ENCODE measurements at regions not wholly inside any gene's neighbourhood (a gene's known extent, or its start where the extent isn't known, plus 50 kb on each side); places are given as distances from the start of the nearest gene placed in this dataset.

DNA sequence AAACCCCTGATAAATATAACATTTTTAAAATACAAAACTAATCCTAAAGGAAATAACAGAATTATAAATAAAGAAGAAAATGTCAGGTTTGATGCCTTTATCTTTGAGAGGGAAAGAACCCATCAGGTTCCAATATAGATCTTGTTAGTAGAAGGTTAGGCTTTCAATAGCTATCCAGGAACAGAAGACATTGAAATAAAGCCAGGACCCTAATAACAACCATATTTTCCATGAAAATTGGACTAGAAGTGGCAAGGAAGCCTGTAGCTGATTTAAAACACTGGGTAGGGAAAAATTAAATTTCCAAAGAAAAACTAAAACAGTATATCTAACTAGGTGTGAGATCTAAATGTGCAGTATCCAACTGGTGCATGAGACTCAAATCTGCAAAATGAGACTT lies 185.2 kb upstream of the STXBP5 start:
- Histone ChIP-seq H3K9me3 (ENCODE audit: low read length) (no peaks in the 10 kb centered on the region), H4K20me1 (ENCODE audit: insufficient read depth, low read length) (no peaks in the 10 kb centered on the region), H3K4me3 (replicated peaks in 1 of 3; ENCODE audit: insufficient read depth in 1 of 3, low read depth in 2 of 3, low read length in 3 of 3) (no peak overlapping the region), H3K4me1 (ENCODE audit: insufficient read depth, low read length) (no peaks in the 10 kb centered on the region), H2AFZ (ENCODE audit: low read length) (no peak overlapping the region), H3K4me2 (ENCODE audit: low read depth, low read length) (no peak overlapping the region), H3K27me3 (ENCODE audit: control insufficient read depth in 1 of 2, insufficient read depth in 2 of 2, low read length in 2 of 2) (0 out of 5 replicates have a peak, but pooled peaks cover 0 to 3% of the 10 kb centered on the region in 2 experiments), H3K27ac (ENCODE audit: extremely low read length, insufficient read depth, low read length) (no peak overlapping the region), H3K79me2 (ENCODE audit: insufficient read depth, low read length) (no peaks in the 10 kb centered on the region), H3K9ac (ENCODE audit: insufficient read depth, low read depth, low read length) (no peak overlapping the region), H3K36me3 (replicated peaks in 1 of 2; ENCODE audit: control insufficient read depth in 1 of 2, insufficient read depth in 2 of 2, low read length in 2 of 2) (no peaks in the 10 kb centered on the region)
- intact Hi-C loops (cut with micrococcal nuclease; ENCODE audit: unreplicated experiment) (no loop called here), in situ Hi-C loops (cut with HindIII; ENCODE audit: extremely low pct_ligation_motif_present, low pct_unique_long_range_greater_than_20kb) (no loop called here)
- TF ChIP-seq ZFAT (CRISPR knock-in tag; conservative IDR thresholded peaks at IDR 0.05), result no peak
- no peak for TF ChIP-seq ZNF33B (CRISPR knock-in tag; IDR thresholded peaks at IDR 0.05)
- TF ChIP-seq, protein P1, sequence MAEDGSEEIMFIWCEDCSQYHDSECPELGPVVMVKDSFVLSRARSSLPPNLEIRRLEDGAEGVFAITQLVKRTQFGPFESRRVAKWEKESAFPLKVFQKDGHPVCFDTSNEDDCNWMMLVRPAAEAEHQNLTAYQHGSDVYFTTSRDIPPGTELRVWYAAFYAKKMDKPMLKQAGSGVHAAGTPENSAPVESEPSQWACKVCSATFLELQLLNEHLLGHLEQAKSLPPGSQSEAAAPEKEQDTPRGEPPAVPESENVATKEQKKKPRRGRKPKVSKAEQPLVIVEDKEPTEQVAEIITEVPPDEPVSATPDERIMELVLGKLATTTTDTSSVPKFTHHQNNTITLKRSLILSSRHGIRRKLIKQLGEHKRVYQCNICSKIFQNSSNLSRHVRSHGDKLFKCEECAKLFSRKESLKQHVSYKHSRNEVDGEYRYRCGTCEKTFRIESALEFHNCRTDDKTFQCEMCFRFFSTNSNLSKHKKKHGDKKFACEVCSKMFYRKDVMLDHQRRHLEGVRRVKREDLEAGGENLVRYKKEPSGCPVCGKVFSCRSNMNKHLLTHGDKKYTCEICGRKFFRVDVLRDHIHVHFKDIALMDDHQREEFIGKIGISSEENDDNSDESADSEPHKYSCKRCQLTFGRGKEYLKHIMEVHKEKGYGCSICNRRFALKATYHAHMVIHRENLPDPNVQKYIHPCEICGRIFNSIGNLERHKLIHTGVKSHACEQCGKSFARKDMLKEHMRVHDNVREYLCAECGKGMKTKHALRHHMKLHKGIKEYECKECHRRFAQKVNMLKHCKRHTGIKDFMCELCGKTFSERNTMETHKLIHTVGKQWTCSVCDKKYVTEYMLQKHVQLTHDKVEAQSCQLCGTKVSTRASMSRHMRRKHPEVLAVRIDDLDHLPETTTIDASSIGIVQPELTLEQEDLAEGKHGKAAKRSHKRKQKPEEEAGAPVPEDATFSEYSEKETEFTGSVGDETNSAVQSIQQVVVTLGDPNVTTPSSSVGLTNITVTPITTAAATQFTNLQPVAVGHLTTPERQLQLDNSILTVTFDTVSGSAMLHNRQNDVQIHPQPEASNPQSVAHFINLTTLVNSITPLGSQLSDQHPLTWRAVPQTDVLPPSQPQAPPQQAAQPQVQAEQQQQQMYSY (CRISPR knock-in tag; IDR thresholded peaks at IDR 0.05), result no peak
- DNase-seq (ENCODE audit: low spot score) (no peak), ATAC-seq (no peak), FAIRE-seq (no peak)
- ChIA-PET POLR2A (no interaction called here), CTCF (ENCODE audit: low intra/inter-chr PET ratio, low total read pairs) (no interaction called here)
- BruUV-seq (replicated peaks), result no TSS peak

DNA sequence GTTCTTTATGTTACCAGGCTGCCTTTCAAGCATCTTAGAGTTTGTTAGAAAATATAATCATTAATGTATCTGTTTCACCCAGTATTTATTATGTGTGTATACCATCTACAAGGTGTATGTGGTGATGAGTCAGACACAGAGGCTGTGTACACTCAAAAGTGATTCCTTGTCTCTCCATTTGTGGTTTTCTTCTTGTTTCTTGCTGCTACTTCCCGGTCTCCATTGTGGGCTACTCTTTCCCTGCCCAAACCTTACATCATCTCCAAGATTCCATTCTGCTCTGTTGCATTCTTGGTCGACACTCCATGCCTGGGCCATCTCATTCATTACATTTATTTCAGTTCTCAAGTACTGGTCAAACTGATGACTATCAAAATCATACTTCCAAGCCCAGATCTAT lies 182.2 kb upstream of the STXBP5 start:
- Histone ChIP-seq H3K36me3 (replicated peaks in 1 of 2; ENCODE audit: control insufficient read depth in 1 of 2, insufficient read depth in 2 of 2, low read length in 2 of 2) (no peaks in the 10 kb centered on the region), H3K27me3 (ENCODE audit: control insufficient read depth in 1 of 2, insufficient read depth in 2 of 2, low read length in 2 of 2) (no peaks in the 10 kb centered on the region), H3K4me1 (ENCODE audit: insufficient read depth, low read length) (no peaks in the 10 kb centered on the region), H3K4me2 (ENCODE audit: low read depth, low read length) (no peak overlapping the region), H3K4me3 (replicated peaks in 1 of 3; ENCODE audit: insufficient read depth in 1 of 3, low read depth in 2 of 3, low read length in 3 of 3) (no peak overlapping the region), H3K79me2 (ENCODE audit: insufficient read depth, low read length) (no peaks in the 10 kb centered on the region), H3K9me3 (ENCODE audit: low read length) (no peaks in the 10 kb centered on the region), H3K9ac (ENCODE audit: insufficient read depth, low read depth, low read length) (no peak overlapping the region), H2AFZ (ENCODE audit: low read length) (no peak overlapping the region), H4K20me1 (ENCODE audit: insufficient read depth, low read length) (no peaks in the 10 kb centered on the region), H3K27ac (ENCODE audit: extremely low read length, insufficient read depth, low read length) (no peak overlapping the region)
- no peak for TF ChIP-seq SMARCE1 (IDR thresholded peaks at IDR 0.05; ENCODE audit: borderline replicate concordance)
- TF ChIP-seq ZNF501 (CRISPR knock-in tag; IDR thresholded peaks at IDR 0.05), result no peak
- TF ChIP-seq, protein P2, sequence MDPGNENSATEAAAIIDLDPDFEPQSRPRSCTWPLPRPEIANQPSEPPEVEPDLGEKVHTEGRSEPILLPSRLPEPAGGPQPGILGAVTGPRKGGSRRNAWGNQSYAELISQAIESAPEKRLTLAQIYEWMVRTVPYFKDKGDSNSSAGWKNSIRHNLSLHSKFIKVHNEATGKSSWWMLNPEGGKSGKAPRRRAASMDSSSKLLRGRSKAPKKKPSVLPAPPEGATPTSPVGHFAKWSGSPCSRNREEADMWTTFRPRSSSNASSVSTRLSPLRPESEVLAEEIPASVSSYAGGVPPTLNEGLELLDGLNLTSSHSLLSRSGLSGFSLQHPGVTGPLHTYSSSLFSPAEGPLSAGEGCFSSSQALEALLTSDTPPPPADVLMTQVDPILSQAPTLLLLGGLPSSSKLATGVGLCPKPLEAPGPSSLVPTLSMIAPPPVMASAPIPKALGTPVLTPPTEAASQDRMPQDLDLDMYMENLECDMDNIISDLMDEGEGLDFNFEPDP (CRISPR knock-in tag; conservative IDR thresholded peaks at IDR 0.05), result no peak
- no peak for TF ChIP-seq ZNF598 (CRISPR knock-in tag; IDR thresholded peaks at IDR 0.05; ENCODE audit: borderline replicate concordance)
- TF ChIP-seq, protein P3, sequence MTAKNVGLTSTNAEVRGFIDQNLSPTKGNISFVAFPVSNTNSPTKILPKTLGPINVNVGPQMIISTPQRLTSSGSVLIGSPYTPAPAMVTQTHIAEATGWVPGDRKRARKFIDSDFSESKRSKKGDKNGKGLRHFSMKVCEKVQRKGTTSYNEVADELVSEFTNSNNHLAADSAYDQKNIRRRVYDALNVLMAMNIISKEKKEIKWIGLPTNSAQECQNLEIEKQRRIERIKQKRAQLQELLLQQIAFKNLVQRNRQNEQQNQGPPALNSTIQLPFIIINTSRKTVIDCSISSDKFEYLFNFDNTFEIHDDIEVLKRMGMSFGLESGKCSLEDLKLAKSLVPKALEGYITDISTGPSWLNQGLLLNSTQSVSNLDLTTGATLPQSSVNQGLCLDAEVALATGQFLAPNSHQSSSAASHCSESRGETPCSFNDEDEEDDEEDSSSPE (CRISPR knock-in tag; IDR thresholded peaks at IDR 0.05), result no peak
- no peak for TF ChIP-seq JUN (CRISPR knock-in tag; IDR thresholded peaks at IDR 0.05)
- TF ChIP-seq RFXAP (CRISPR knock-in tag; IDR thresholded peaks at IDR 0.05; ENCODE audit: borderline replicate concordance), result no peak
- no peak for TF ChIP-seq RBFOX2 (IDR thresholded peaks at IDR 0.05; ENCODE audit: low read depth, low read length)
- TF ChIP-seq SNAI1 (CRISPR knock-in tag; IDR thresholded peaks at IDR 0.05; ENCODE audit: borderline replicate concordance), result no peak
- no peak for TF ChIP-seq ZFP37 (CRISPR knock-in tag; IDR thresholded peaks at IDR 0.05; ENCODE audit: borderline replicate concordance)
- BruUV-seq (replicated peaks), result no TSS peak
- whole genome bisulfite sequencing (ENCODE audit: low lambda C conversion rate), result 1% methylated on average over 2 of the region's 2 CpGs
- DNase-seq (ENCODE audit: low spot score), result no peak
- no peak for FAIRE-seq
- intact Hi-C loops (cut with micrococcal nuclease; ENCODE audit: unreplicated experiment), result no loop called here
- ChIA-PET CTCF (ENCODE audit: low intra/inter-chr PET ratio, low total read pairs) (no interaction called here), POLR2A (no interaction called here)
- no peak for ATAC-seq
- in situ Hi-C loops (cut with HindIII; ENCODE audit: extremely low pct_ligation_motif_present, low pct_unique_long_range_greater_than_20kb), result no loop called here
